OCI-LY7 (cell line): ENCODE measurements at regions not wholly inside any gene's neighbourhood (a gene's known extent, or its start where the extent isn't known, plus 50 kb on each side); places are given as distances from the start of the nearest gene placed in this dataset.

ENCODE experiments used
- BruUV-seq: library from RNA; stranded (reverse); fragments of 400-500 nt; replicated peaks from 2 replicates; lab custom pipeline; 2021; lab: Mats Ljungman, UMichigan
- CTCF ChIA-PET: fragments of 300-600 bp; sonication (Branson Sonifier 250); formaldehyde crosslinking; loops from one replicate; lab custom pipeline; 2022; ENCODE audit warnings: antibody characterized with exemption; ENCODE audit not compliant: unreplicated experiment; lab: Charles Lee
- POLR2A ChIA-PET: fragments of 300-600 bp; sonication (Branson Sonifier 250); formaldehyde crosslinking; loops from one replicate; lab custom pipeline; 2022; ENCODE audit warnings: antibody characterized with exemption; lab: Charles Lee
- DNase-seq: peaks from one replicate; pipeline ENCODE4 v3.0.0-alpha.2; 2015; ENCODE audit warnings: low spot score
- H2AFZ ChIP-seq: fragments of 200-600 bp; sonication (generic), shearing (Covaris generic); 2 replicates; pipeline ENCODE4 v1.6.1; 2014; ENCODE audit warnings: mild to moderate bottlenecking, antibody characterized with exemption, low read length, moderate library complexity
- H3K27ac ChIP-seq: fragments of 200-600 bp; sonication (generic); 2 replicates; pipeline ENCODE4 v1.5.1; 2014; ENCODE audit warnings: mixed run types, low read depth, mild to moderate bottlenecking, moderate library complexity, low read length, inconsistent platforms; ENCODE audit not compliant: poor library complexity, severe bottlenecking
- H3K36me3 ChIP-seq: fragments of 200-600 bp; sonication (generic); 2 replicates; pipeline ENCODE4 v1.6.1; 2014; ENCODE audit warnings: mild to moderate bottlenecking, antibody characterized with exemption, low read length, moderate library complexity, mixed read lengths; ENCODE audit not compliant: insufficient read depth
- H3K4me1 ChIP-seq: fragments of 200-600 bp; sonication (generic); 2 replicates; pipeline ENCODE4 v1.5.1; 2014; ENCODE audit warnings: mild to moderate bottlenecking, low read length; ENCODE audit not compliant: insufficient read depth, poor library complexity, severe bottlenecking
- H3K4me2 ChIP-seq: fragments of 200-600 bp; sonication (generic); 2 replicates; pipeline ENCODE4 v1.6.1; 2014; ENCODE audit warnings: mild to moderate bottlenecking, low read length
- H3K4me3 ChIP-seq: fragments of 200-600 bp; sonication (generic); 2 replicates; pipeline ENCODE4 v1.5.1; 2014; ENCODE audit warnings: mild to moderate bottlenecking, low read depth, low read length; ENCODE audit not compliant: poor library complexity, severe bottlenecking
- H3K79me2 ChIP-seq: fragments of 200-600 bp; sonication (generic); 2 replicates; pipeline ENCODE4 v1.6.1; 2016; ENCODE audit warnings: low read depth, mild to moderate bottlenecking, low read length, moderate library complexity, mixed read lengths; ENCODE audit not compliant: insufficient read depth
- H3K9me2 ChIP-seq: fragments of 200-600 bp; sonication (generic); 2 replicates; pipeline ENCODE4 v1.6.1; 2016; ENCODE audit warnings: mild to moderate bottlenecking, low read length, mixed read lengths; ENCODE audit not compliant: insufficient read depth
- H3K9me3 ChIP-seq: fragments of 200-600 bp; sonication (generic); 2 replicates; pipeline ENCODE4 v1.6.1; 2014; ENCODE audit warnings: mild to moderate bottlenecking, mixed run types, low read length, mixed read lengths
- H4K20me1 ChIP-seq: fragments of 200-600 bp; sonication (generic); 2 replicates; pipeline ENCODE4 v1.6.1; 2014; ENCODE audit warnings: mild to moderate bottlenecking, antibody characterized with exemption, low read length, moderate library complexity, mixed read lengths; ENCODE audit not compliant: insufficient read depth
- CTCF ChIP-seq: fragments of 200-600 bp; sonication (generic); conservative IDR thresholded peaks from 2 replicates; pipeline ENCODE4 v1.5.1; 2014; ENCODE audit warnings: mild to moderate bottlenecking, antibody characterized with exemption, low read length, moderate library complexity, mixed read lengths
- EZH2phosphoT487 ChIP-seq: fragments of 200-600 bp; sonication (generic); IDR thresholded peaks from 2 replicates; pipeline ENCODE4 v1.6.1; 2018; ENCODE audit warnings: low read depth, borderline replicate concordance, mild to moderate bottlenecking, mixed run types, antibody characterized with exemption, low read length, moderate library complexity, mixed read lengths
- intact Hi-C: fragments of 100-400 bp; cut with micrococcal nuclease; formaldehyde crosslinking; loops from one replicate; pipeline ENCODE4 v1.10.0; 2022; ENCODE audit not compliant: unreplicated experiment

- H3K9me2 ChIP-seq, result no peaks in the 10 kb centered on the region
- ChIA-PET POLR2A (no interaction called here), CTCF (no interaction called here)
- H3K9me3 ChIP-seq, result no peaks in the 10 kb centered on the region
- no peaks in the 10 kb centered on the region for H4K20me1 ChIP-seq
- no peak overlapping the region for H3K4me3 ChIP-seq
- BruUV-seq, result no TSS peak
- H2AFZ ChIP-seq, result no peak overlapping the region
- H3K27ac ChIP-seq, result no peak overlapping the region
- no peaks in the 10 kb centered on the region for H3K4me1 ChIP-seq
- no peaks in the 10 kb centered on the region for H3K36me3 ChIP-seq
- H3K4me2 ChIP-seq, result no peak overlapping the region
- no peak for DNase-seq
- no peaks in the 10 kb centered on the region for H3K79me2 ChIP-seq
- TF ChIP-seq CTCF, result no peak
- TF ChIP-seq EZH2phosphoT487, result no peak
- intact Hi-C loops, result no loop called here
Observed at GRCh38 chr1:96880626-96881025, 159.0 kb downstream of the PTBP2 start.

GRCh38 chr1:96882096-96882495 lies 160.5 kb downstream of the PTBP2 start:
- H4K20me1 ChIP-seq, result no peaks in the 10 kb centered on the region
- no peaks in the 10 kb centered on the region for H3K9me2 ChIP-seq
- no peaks in the 10 kb centered on the region for H3K36me3 ChIP-seq
- BruUV-seq, result no TSS peak
- ChIA-PET CTCF (no interaction called here), POLR2A (no interaction called here)
- H3K9me3 ChIP-seq, result no peaks in the 10 kb centered on the region
- H3K27ac ChIP-seq, result no peak overlapping the region
- H3K4me3 ChIP-seq, result no peak overlapping the region
- H3K4me1 ChIP-seq, result no peaks in the 10 kb centered on the region
- TF ChIP-seq CTCF, result no peak
- no peak for TF ChIP-seq EZH2phosphoT487
- H2AFZ ChIP-seq, result no peak overlapping the region
- no peaks in the 10 kb centered on the region for H3K79me2 ChIP-seq
- H3K4me2 ChIP-seq, result no peak overlapping the region
- DNase-seq, result no peak
- intact Hi-C loops, result no loop called here

GRCh38 chr1:96886474-96886873 lies 164.9 kb downstream of the PTBP2 start:
- ChIA-PET CTCF (no interaction called here), POLR2A (interaction anchor here (0.9 kb wide), 1 partner anchor 18 kb away, joined by 3 read pairs; no protein-coding TSS in a partner anchor)
- BruUV-seq, result no TSS peak
- no peaks in the 10 kb centered on the region for H3K79me2 ChIP-seq
- no peaks in the 10 kb centered on the region for H4K20me1 ChIP-seq
- H2AFZ ChIP-seq, result no peak overlapping the region
- DNase-seq, result no peak
- H3K4me1 ChIP-seq, result no peaks in the 10 kb centered on the region
- no peaks in the 10 kb centered on the region for H3K9me2 ChIP-seq
- H3K4me3 ChIP-seq, result no peak overlapping the region
- no peaks in the 10 kb centered on the region for H3K36me3 ChIP-seq
- intact Hi-C loops, result no loop called here
- TF ChIP-seq EZH2phosphoT487 (no peak), CTCF (no peak)
- H3K9me3 ChIP-seq, result no peaks in the 10 kb centered on the region
- H3K4me2 ChIP-seq, result no peak overlapping the region
- no peak overlapping the region for H3K27ac ChIP-seq
